PFSK-1 (cell line): ENCODE measurements at regions not wholly inside any gene's neighbourhood (a gene's known extent, or its start where the extent isn't known, plus 50 kb on each side); places are given as distances from the start of the nearest gene placed in this dataset.

Experiments
- POLR2AphosphoS5 ChIP-seq: IDR thresholded peaks from 2 replicates; pipeline ENCODE4 v1.6.1; 2012; ENCODE audit warnings: low read depth, mild to moderate bottlenecking, control low read depth, low read length, moderate library complexity
- SIN3A ChIP-seq: IDR thresholded peaks from 2 replicates; pipeline ENCODE4 v1.6.1; 2012; ENCODE audit warnings: mild to moderate bottlenecking, low read length, moderate library complexity, borderline replicate concordance; ENCODE audit not compliant: insufficient read depth
- TAF1 ChIP-seq: IDR thresholded peaks from 2 replicates; pipeline ENCODE4 v1.6.1; 2012; ENCODE audit warnings: low read length, control low read depth, borderline replicate concordance; ENCODE audit not compliant: insufficient read depth
- TF ChIP-seq, protein P1 (sequence below), 2 experiments: IDR thresholded peaks; 2 replicates each; pipeline versions ENCODE4 v1.6.1 to v1.8.0; 2011 to 2012; ENCODE audit warnings: low read depth in 2 of 2, low read length in 2 of 2, control low read depth in 1 of 2, inconsistent platforms in 1 of 2, mild to moderate bottlenecking in 1 of 2, moderate library complexity in 1 of 2; ENCODE audit not compliant: insufficient read depth in 1 of 2

DNA sequence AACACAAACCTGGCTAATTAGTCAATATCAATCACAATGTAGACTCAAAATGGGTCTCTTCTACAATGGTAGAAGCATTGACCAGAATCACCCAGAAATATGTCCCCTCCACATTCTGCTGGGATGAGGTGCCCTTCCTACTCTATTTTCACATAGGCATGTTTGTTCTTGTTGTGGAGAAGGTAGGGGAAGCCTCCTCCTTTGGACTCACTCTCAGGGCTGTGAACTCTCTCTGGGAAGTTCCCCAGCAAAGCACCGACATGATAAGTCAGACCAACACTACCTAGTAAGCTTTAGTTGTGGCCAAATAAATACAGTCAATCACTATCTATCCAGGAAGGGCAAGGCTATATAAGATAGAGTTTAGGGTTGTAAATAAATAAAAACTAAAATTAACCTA, 194.5 kb upstream of the UBL3 start:
- TF ChIP-seq TAF1: no peak
- TF ChIP-seq POLR2AphosphoS5: no peak
- TF ChIP-seq SIN3A: no peak
- TF ChIP-seq, protein P1, sequence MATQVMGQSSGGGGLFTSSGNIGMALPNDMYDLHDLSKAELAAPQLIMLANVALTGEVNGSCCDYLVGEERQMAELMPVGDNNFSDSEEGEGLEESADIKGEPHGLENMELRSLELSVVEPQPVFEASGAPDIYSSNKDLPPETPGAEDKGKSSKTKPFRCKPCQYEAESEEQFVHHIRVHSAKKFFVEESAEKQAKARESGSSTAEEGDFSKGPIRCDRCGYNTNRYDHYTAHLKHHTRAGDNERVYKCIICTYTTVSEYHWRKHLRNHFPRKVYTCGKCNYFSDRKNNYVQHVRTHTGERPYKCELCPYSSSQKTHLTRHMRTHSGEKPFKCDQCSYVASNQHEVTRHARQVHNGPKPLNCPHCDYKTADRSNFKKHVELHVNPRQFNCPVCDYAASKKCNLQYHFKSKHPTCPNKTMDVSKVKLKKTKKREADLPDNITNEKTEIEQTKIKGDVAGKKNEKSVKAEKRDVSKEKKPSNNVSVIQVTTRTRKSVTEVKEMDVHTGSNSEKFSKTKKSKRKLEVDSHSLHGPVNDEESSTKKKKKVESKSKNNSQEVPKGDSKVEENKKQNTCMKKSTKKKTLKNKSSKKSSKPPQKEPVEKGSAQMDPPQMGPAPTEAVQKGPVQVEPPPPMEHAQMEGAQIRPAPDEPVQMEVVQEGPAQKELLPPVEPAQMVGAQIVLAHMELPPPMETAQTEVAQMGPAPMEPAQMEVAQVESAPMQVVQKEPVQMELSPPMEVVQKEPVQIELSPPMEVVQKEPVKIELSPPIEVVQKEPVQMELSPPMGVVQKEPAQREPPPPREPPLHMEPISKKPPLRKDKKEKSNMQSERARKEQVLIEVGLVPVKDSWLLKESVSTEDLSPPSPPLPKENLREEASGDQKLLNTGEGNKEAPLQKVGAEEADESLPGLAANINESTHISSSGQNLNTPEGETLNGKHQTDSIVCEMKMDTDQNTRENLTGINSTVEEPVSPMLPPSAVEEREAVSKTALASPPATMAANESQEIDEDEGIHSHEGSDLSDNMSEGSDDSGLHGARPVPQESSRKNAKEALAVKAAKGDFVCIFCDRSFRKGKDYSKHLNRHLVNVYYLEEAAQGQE (IDR thresholded peaks at IDR 0.05; ENCODE audit: insufficient read depth in 1 of 2, low read depth in 2 of 2, low read length in 2 of 2): no peak
